HG02852 (cell line): ENCODE measurements at regions not wholly inside any gene's neighbourhood (a gene's known extent, or its start where the extent isn't known, plus 50 kb on each side); places are given as distances from the start of the nearest gene placed in this dataset.

Experiments used
- ATAC-seq: cut with Tn5 transposase; IDR thresholded peaks from one replicate; pipeline ENCODE4 v1.9.1; 2021; ENCODE audit warnings: mild to moderate bottlenecking, moderate library complexity; ENCODE audit not compliant: unreplicated experiment

DNA sequence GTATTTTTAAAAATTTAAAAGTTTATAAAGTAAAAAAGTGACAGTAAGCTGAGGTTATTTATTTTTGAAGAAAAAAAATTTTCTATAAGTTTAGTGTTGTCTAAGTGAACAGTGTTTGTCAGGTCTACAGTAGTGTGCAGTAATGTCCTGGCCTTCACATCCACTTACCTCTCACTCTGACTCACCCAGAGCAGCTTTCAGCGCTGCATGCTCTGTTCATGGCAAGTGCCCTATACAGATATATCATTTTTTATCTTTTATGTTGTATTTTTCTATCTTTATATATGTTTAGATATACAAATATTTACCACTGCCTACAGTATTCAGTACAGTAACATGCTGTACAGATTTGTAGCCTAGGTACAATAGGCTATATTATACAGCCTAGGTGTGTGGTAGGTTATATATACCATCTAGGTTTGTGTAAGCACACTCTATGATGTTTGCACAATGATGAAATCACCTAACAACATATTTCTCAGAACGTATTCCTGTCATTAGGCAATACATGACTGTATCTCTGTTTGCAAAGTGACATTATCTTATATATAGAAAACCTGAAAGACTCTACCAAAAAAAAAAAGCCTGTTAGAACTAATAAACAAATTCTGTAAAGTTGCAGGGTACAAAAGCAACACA, 75.9 kb upstream of the TMC3 start:
- ATAC-seq, result no peak

DNA sequence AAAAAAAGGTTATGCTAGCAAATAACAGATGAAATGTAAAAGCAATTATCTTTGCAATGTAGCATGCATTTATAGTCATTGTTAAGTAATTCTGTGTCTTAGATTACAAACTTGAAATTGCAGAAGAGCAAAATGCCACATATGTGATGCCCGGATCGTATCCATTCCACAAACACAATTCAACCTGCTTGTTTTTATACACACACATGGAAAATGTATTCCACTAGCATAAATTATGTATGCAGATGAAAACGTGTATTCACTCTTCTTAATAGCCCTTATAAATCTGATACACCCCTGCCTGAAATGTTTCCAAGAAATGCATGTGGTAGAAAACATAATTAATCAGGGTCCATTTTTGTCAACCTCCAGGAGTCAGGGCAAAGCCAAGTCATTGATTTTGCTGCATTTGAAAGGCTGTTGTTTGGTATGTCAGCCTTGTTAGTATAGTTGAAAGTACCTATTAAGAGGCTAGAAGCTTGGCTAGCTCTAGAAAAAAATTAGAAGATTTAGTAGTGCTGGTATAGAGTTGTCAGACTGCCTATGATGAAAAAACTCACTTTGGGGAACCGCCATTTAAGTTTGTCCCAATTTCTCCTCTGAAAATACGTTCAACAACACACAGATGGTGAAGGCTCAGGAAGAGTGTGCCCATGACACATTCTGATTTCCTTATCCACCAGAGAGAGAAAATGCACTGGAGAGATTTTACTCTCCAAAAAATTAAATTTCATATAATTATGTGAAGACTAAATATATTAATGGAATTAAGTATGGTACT, 69.2 kb upstream of the TMC3 start:
- ATAC-seq, result no peak

DNA sequence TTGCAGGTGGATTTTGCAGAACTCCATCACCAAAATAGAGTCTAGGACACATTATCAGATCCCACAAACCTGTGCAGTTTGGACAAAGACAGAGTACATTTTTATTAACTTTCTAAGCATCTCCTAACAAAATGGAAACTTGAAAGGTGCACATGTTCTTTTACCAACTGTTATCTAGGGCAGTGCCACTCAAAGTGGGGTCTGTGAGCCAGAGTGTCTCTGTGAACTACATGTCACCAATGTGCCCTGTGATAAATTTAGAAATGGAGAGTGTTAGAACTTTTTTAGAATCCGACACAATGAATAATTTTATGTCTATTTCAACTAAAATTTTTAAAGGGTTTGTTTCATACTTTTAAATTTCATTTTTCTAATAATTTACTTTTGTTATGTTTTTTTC, 68.4 kb upstream of the TMC3 start:
- no peak for ATAC-seq

DNA sequence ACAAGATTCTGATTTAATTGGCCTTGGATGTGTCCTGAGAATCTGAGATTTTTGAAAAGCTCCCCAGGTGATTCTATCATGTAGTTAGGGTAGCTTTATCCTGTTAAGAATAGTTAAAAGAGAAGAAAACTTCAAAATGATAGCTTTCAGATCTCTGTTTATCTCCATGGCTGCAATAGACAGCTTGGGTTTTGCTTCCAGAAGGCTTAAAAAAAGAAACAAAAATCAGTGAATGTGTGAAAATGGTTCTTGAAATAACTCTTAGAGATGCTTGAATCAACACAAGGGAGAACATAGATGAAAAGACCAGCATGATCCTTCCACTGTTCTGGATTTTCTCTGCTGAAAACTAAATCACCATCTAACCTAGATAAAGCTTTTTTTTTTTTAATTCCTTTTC, 60.8 kb upstream of the TMC3 start:
- ATAC-seq, result no peak

DNA sequence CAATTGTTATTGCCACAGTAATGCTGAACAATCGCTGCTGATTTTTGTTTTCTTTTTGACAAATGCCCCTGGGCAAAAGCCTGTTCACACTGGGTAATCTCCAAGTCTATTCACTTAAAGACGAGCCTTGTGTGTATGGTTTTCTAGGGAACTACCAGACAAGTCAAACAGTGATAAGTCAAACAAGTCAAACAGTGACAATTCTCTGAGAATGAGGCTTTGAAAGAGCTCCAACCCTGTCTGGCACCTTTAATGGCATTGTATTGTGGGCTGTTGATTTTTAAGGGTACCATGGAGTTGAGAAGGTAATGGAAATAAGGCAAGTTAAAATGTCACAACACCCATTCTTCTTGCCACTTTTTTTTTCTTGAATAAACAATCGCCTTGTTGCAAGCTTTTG, 59.4 kb upstream of the TMC3 start:
- ATAC-seq, result no peak

DNA sequence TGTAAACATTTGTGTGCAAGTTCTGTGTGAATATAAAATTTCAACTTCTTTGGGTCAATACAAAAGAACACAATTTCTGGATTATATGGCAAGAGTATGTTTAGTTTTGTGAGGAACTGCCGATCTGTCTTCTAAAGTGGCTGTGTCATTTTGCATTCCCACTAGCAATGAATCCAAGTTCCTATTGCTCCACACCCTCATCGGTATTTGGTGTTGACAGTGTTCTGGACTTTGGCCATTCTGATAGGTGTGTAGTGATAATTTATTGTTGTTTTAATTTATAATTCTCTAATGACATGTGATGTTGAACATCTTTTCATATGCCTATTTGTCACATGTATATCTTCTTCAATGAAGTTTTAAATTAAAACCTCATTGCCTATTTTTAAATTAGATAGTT, 58.2 kb upstream of the TMC3 start:
- no peak for ATAC-seq

DNA sequence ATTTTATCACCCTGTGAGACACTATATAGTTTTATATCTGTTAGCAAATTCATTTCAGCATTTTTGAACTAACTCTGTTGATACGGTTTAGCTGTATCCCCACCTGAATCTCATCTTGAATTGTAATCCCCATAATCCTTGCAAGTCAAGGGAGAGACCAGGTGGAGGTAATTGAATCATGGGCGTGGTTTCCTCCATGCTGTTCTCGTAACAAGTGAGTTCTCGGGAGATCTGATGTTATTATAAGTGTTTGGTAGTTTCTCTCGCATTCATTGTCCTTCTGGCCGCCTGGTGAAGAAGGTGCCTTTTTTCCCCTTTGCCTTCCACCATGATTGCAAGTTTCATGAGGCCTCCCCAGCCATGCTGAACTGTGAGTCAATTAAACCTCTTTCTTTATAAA, 53.2 kb upstream of the TMC3 start:
- no peak for ATAC-seq

DNA sequence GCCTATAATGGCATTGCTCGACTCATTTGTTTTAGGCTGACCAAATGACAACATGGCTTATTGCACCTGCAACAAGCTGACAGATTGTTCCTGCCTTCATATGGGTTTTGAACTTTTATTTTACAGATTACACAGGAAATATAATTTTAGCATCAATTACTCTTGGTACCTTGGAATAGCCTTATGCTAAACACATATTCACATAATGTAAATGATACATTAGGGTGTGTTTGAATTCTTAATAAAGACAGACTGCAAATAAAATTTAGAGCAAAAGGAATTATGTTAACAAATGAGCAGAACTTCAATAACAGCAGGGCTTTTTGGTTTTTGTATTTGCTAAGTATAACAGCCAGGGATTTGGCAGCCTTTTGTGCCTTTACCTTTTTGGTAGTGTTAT, 51.9 kb upstream of the TMC3 start:
- no peak for ATAC-seq
